HCT116 (cell line): ENCODE measurements at regions not wholly inside any gene's neighbourhood (a gene's known extent, or its start where the extent isn't known, plus 50 kb on each side); places are given as distances from the start of the nearest gene placed in this dataset.

Experiments used
- ATAC-seq: fragments of 200-7000 bp; cut with Tn5 transposase; 2 replicates; pipeline ENCODE4 v1.9.1; 2020; ENCODE audit warnings: mild to moderate bottlenecking, moderate library complexity
- BruUV-seq: library from RNA; stranded (reverse); fragments of 400-500 nt; replicated peaks from 2 replicates; lab custom pipeline; 2021; lab: Mats Ljungman, UMichigan
- CTCF ChIA-PET: fragments of 300-600 bp; sonication (Branson Sonifier 250); formaldehyde crosslinking; loops from one replicate; lab custom pipeline; 2021; ENCODE audit warnings: antibody characterized with exemption; lab: Charles Lee
- POLR2A ChIA-PET: fragments of 300-600, 350-600 bp; sonication (Branson Sonifier 250); formaldehyde crosslinking; loops from one replicate; lab custom pipeline; 2021; ENCODE audit warnings: antibody characterized with exemption; lab: Charles Lee
- RAD21 ChIA-PET, 2 experiments: fragments of 300-600 bp; sonication (Branson Sonifier 250); formaldehyde crosslinking; loops; one replicate each; lab custom pipeline; 2023; ENCODE audit warnings: low total read pairs in 2 of 2; ENCODE audit not compliant: uncharacterized antibody in 2 of 2, unreplicated experiment in 2 of 2, low non-redundant PET in 1 of 2; lab: Charles Lee
- DNase-seq: peaks from one replicate; pipeline ENCODE4 v3.0.0-alpha.2; 2010; ENCODE audit warnings: low read depth, low spot score
- H2AFZ ChIP-seq: fragments of 200-600 bp; shearing (Covaris generic), sonication (generic); 2 replicates; pipeline ENCODE4 v1.6.1; 2017; ENCODE audit warnings: low read depth, mixed run types, mixed read lengths, antibody characterized with exemption, low read length; ENCODE audit not compliant: poor library complexity, severe bottlenecking
- H3K27ac ChIP-seq: 2 replicates; pipeline ENCODE4 v1.5.1; 2012; ENCODE audit warnings: low read depth, low read length
- H3K27me3 ChIP-seq: fragments of 200-600 bp; sonication (generic); 2 replicates; pipeline ENCODE4 v1.6.1; 2016; ENCODE audit warnings: mixed run types, low read length, mixed read lengths; ENCODE audit not compliant: insufficient read depth
- H3K36me3 ChIP-seq, 2 experiments: fragments of 200-500 bp in 1 of 2; fragments of 200-600 bp in 1 of 2; sonication (Bioruptor generic) in 1 of 2; sonication (generic) in 1 of 2; 2 replicates each; pipeline versions ENCODE4 v1.5.1 to v1.6.1; 2014 to 2016; ENCODE audit warnings: low read length in 2 of 2, inconsistent platforms in 1 of 2, mixed read lengths in 1 of 2, mixed run types in 1 of 2; ENCODE audit not compliant: insufficient read depth in 2 of 2, control insufficient read depth in 1 of 2
- H3K4me1 ChIP-seq, 2 experiments: fragments of 200-600 bp in 1 of 2; sonication (generic) in 1 of 2; 2 replicates each; pipeline versions ENCODE4 v1.5.1 to v1.6.1; 2012 to 2017; ENCODE audit warnings: low read length in 2 of 2, inconsistent platforms in 1 of 2, mild to moderate bottlenecking in 1 of 2, mixed read lengths in 1 of 2, mixed run types in 1 of 2, moderate library complexity in 1 of 2; ENCODE audit not compliant: insufficient read depth in 2 of 2, control insufficient read depth in 1 of 2
- H3K4me2 ChIP-seq: fragments of 200-600 bp; sonication (generic); 2 replicates; pipeline ENCODE4 v1.6.1; 2017; ENCODE audit warnings: mixed run types, low read length, mixed read lengths
- H3K4me3 ChIP-seq, 2 experiments: fragments of 200-600 bp in 1 of 2; sonication (generic) in 1 of 2; replicated peaks in 1 of 2; 2 replicates each; pipeline ENCODE4 v1.5.1; 2011 to 2016; ENCODE audit warnings: low read length in 2 of 2, control low read depth in 1 of 2, low read depth in 1 of 2, mild to moderate bottlenecking in 1 of 2, mixed read lengths in 1 of 2, mixed run types in 1 of 2
- H3K79me2 ChIP-seq: fragments of 200-600 bp; sonication (generic); 2 replicates; pipeline ENCODE4 v1.6.1; 2017; ENCODE audit warnings: mild to moderate bottlenecking, mixed run types, low read length, moderate library complexity, mixed read lengths; ENCODE audit not compliant: insufficient read depth
- H3K9ac ChIP-seq: fragments of 200-600 bp; sonication (generic); 2 replicates; pipeline ENCODE4 v1.6.1; 2016; ENCODE audit warnings: low read length, mixed read lengths
- H3K9me2 ChIP-seq: fragments of 200-600 bp; sonication (generic), shearing (Covaris generic); 2 replicates; pipeline ENCODE4 v1.6.1; 2017; ENCODE audit warnings: mixed run types, mild to moderate bottlenecking, moderate library complexity; ENCODE audit not compliant: insufficient read depth
- H3K9me3 ChIP-seq, 2 experiments: fragments of 200-500 bp in 1 of 2; fragments of 200-600 bp in 1 of 2; sonication (Bioruptor generic) in 1 of 2; sonication (generic) in 1 of 2; 2 replicates each; pipeline ENCODE4 v1.6.1; 2014 to 2017; ENCODE audit warnings: low read length in 2 of 2, mixed read lengths in 2 of 2, inconsistent platforms in 1 of 2, low read depth in 1 of 2, mild to moderate bottlenecking in 1 of 2, mixed run types in 1 of 2, moderate library complexity in 1 of 2; ENCODE audit not compliant: control insufficient read depth in 1 of 2, insufficient read depth in 1 of 2
- H4K20me1 ChIP-seq: fragments of 200-600 bp; sonication (generic), shearing (Covaris generic); 2 replicates; pipeline ENCODE4 v1.6.1; 2017; ENCODE audit warnings: mixed run types, mild to moderate bottlenecking, moderate library complexity; ENCODE audit not compliant: insufficient read depth
- POLR2A ChIP-seq: IDR thresholded peaks from 2 replicates; pipeline ENCODE4 v1.7.0; 2011; ENCODE audit warnings: borderline replicate concordance; ENCODE audit not compliant: insufficient read depth, insufficient read length; ENCODE audit errors: extremely low read depth
- REST ChIP-seq: IDR thresholded peaks from 2 replicates; pipeline ENCODE4 v1.6.1; 2012; ENCODE audit warnings: low read depth
- SIN3A ChIP-seq: IDR thresholded peaks from 2 replicates; pipeline ENCODE4 v1.6.1; 2012; ENCODE audit warnings: low read depth
- SRF ChIP-seq: IDR thresholded peaks from 2 replicates; pipeline ENCODE4 v1.6.1; 2012; ENCODE audit warnings: low read depth
- ZNF274 ChIP-seq: fragments of 200-500 bp; sonication (Bioruptor generic); IDR thresholded peaks from 2 replicates; pipeline ENCODE4 v1.6.1; 2014; ENCODE audit warnings: mild to moderate bottlenecking, low read depth, low read length, inconsistent platforms
- intact Hi-C: fragments of 100-400 bp; cut with micrococcal nuclease; formaldehyde crosslinking; loops from 2 replicates; pipeline ENCODE4 v1.10.0; 2022

GRCh38 chr4:115370012-115370411 is 256.6 kb upstream of the NDST4 start:
- ATAC-seq = no peak
- no peak for DNase-seq
- Histone ChIP-seq H3K4me2 (no peak overlapping the region), H3K9me3 (no peaks in the 10 kb centered on the region), H3K4me3 (no peak overlapping the region), H2AFZ (no peak overlapping the region), H3K79me2 (no peaks in the 10 kb centered on the region), H3K27me3 (no peaks in the 10 kb centered on the region), H3K4me1 (no peaks in the 10 kb centered on the region), H3K27ac (no peak overlapping the region), H3K9me2 (no peaks in the 10 kb centered on the region), H4K20me1 (no peaks in the 10 kb centered on the region), H3K9ac (no peak overlapping the region), H3K36me3 (no peaks in the 10 kb centered on the region)
- TF ChIP-seq ZNF274 (no peak), SIN3A (no peak), REST (no peak)
- BruUV-seq = no TSS peak
- intact Hi-C loops = no loop called here
- POLR2A ChIA-PET = no interaction called here
- CTCF ChIA-PET = no interaction called here
- RAD21 ChIA-PET = no interaction called here

GRCh38 chr4:115366390-115366789 is 253.0 kb upstream of the NDST4 start:
- H3K79me2 ChIP-seq = no peaks in the 10 kb centered on the region
- H4K20me1 ChIP-seq = no peaks in the 10 kb centered on the region
- ChIA-PET POLR2A (no interaction called here), RAD21 (no interaction called here), CTCF (no interaction called here)
- intact Hi-C loops = no loop called here
- H3K4me1 ChIP-seq = no peaks in the 10 kb centered on the region
- no TSS peak for BruUV-seq
- H3K27ac ChIP-seq = no peak overlapping the region
- no peak for ATAC-seq
- no peaks in the 10 kb centered on the region for H3K9me3 ChIP-seq
- H2AFZ ChIP-seq = no peak overlapping the region
- no peak overlapping the region for H3K4me3 ChIP-seq
- no peaks in the 10 kb centered on the region for H3K27me3 ChIP-seq
- TF ChIP-seq SRF (no peak), POLR2A (no peak)
- no peaks in the 10 kb centered on the region for H3K9me2 ChIP-seq
- no peak overlapping the region for H3K9ac ChIP-seq
- H3K36me3 ChIP-seq = no peaks in the 10 kb centered on the region
- no peak overlapping the region for H3K4me2 ChIP-seq
- DNase-seq = no peak
